T-helper 1 cell (primary cell): ENCODE measurements at regions not wholly inside any gene's neighbourhood (a gene's known extent, or its start where the extent isn't known, plus 50 kb on each side); places are given as distances from the start of the nearest gene placed in this dataset.
"Not testable (repeated sequence)": the region's sequence is repeated elsewhere in the genome, so short reads cannot be mapped to it uniquely, and the experiment has no call there.

Experiments used
- DNase-seq, 5 donors: peaks; one replicate each; pipeline ENCODE4 v3.0.0-alpha.2; 2012 to 2020

DNA sequence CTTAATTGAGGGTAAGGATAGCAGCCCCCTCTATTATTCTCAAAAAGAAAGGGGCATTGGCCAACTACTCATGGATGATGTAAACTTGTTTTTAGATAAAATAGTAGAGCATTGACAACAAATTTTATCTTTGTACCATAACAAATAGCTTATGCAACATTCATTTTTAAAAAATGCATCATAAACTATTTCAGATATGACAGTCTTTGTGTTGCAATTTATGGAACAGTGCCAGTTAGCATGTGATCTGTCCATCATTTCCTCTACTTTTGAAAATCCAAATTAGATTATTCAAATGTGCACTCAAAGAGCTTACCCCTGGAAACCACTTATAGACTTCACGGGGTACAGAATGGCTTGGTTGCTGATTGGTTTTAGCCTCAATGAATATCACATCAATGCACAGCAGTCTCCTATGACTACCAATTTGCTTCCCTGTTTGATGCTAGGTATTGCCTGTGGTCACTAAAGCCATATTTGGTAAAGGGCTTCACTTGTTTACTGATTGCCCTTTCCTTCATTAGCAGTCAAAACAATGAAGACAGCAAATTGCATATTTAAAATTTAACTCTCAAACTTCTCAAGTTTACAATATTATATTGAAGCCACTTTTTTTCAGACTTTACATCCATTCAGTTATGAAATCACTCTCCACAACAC lies 274.9 kb upstream of the MGAT4C start:
- DNase-seq: no peak

GRCh38 chr12:86526060-86526595 lies 269.9 kb upstream of the MGAT4C start:
- no peak for DNase-seq

- no peak for DNase-seq
These were observed 267.7 kb upstream of the MGAT4C start for GRCh38 chr12:86523844-86524243.

DNA sequence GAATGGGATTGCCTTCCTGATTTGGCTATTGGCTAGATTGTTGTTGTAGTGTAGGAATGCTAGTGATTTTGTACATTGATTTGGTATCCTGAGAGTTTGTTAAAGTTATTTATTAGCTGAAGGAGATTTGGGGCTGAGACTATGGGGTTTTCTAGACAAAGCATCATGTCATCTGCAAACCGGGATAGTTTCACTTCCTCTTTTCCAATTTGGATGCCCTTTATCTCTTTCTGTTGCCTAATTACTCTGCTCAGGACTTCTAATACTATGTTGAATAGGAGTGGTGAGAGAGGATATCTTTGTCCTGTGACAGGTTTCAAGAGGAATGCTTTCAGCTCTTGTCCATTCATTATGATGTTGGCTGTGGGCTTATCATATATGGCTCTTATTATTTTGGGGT lies 265.7 kb upstream of the MGAT4C start:
- no peak for DNase-seq

GRCh38 chr12:86513226-86513625 lies 257.0 kb upstream of the MGAT4C start:
- no peak for DNase-seq

GRCh38 chr12:86496595-86496994 lies 240.4 kb upstream of the MGAT4C start:
- no peak for DNase-seq

DNA sequence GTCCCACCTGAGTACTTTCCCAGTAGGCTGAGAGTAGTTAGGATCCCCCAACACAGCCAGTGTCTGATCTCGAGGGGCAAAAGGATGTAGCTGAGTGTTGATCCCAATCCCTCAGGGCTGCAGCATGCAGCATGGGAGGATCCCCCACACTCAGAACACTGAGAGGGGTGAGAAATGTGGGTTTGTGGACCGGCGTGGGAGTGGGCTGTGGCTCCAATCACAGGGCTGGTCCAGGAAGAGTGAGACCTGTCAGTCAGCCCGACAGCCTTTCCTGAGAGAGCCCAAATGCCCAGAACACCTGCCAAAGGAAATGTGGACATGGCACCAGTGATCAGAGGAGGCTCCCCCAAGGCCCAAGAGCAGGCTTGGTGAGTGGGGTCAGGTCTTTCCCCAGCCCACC lies 228.3 kb upstream of the MGAT4C start:
- no peak for DNase-seq

GRCh38 chr12:86473231-86473630 lies 217.0 kb upstream of the MGAT4C start:
- no peak for DNase-seq

GRCh38 chr12:86456776-86457175 lies 200.6 kb upstream of the MGAT4C start:
- no peak for DNase-seq

DNA sequence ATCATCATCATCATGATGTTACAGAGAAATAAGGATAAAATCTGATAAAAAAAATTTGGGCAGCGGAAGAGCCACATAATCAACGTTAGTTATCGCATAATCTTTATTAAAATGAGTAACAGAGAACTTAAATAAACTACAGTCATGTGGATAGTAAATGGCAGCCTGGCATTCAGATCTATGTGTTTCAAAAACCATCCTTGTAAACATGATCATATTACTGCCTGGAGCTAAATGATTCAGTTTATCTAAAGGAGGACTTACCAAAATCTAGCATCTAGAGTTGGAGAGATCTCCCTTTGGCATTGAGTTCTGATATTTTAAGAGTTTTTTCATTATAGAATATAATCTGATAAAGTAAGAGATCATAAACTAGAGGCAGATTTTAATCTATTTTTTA lies 200.1 kb upstream of the MGAT4C start:
- no peak for DNase-seq

DNA sequence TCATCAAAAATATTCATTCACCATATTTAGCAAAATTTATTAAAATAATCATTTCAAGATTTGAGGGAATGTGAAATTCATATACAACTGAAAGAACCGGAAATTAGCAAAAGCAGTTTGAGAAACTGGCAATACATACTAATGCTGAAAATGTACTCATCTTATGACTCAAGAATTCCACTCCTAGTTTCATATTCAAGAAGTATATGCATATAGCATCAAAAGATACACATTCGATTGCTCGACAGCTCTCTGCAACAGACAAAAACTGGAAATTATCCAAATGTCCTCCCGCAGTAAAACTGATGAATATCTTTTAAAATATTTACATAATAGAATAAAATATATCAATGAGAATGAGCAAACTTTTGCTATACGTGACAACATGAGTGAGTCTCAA lies 189.2 kb upstream of the MGAT4C start:
- no peak for DNase-seq

DNA sequence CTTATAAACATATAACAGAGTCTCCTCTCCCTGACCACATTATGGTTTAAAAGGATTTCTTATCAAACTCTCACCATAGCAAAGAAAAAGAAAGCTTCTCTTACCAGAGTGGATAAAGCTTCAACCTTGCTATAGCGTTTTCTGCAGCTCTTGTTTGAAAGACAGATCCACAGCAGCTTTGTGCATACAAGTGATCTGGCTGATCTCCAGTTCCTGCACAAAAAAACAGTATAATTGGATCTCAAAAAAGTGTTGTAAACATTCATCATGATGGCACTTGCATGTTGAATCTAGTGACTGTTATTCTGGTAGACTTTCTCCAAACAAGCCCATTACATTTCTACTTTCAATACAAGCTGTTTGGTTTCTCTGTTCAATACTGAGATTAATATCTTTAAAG lies 178.9 kb upstream of the MGAT4C start:
- DNase-seq: no peak

DNA sequence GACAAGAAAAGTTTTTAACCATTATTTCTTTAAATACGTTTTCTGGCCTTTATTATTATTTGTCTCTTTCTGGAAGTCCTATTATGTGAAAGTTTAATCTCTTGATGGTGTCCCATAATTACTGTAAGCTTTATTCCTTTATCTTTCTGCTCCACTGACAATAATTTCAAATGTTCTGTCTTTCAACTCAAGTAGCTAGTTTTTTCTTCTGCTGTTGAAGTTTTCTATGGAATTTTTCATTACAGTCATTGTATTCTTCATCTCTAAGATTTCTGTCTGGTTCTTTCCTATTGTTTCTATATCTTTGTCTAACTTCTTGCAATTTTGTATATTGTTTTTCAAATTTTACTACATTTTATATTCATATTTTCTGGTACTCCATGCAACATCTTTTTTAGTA lies 173.6 kb upstream of the MGAT4C start:
- DNase-seq: no peak

- DNase-seq: no peak
These were observed 165.1 kb upstream of the MGAT4C start for GRCh38 chr12:86421333-86421732.

DNA sequence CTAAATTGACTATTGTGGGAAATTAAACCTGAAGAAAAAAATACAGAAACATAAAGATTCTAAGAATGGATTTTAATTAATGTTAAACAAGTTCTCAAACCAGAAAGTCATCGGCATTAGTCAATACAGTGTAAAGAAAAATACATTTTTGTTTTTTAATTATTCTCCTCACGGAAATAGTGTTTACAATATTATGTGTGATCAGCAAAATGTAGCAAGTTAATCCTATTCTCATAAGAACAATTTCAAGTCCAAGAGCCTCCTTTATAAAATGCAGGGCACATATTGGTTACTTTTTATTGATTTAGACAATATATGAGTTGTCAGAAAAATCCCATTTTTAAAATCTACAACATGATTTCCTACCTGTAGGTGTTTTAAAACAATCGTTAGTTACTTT lies 158.0 kb upstream of the MGAT4C start:
- no peak for DNase-seq

GRCh38 chr12:86411710-86412109 lies 155.5 kb upstream of the MGAT4C start:
- DNase-seq: no peak

GRCh38 chr12:86407620-86408208 lies 151.5 kb upstream of the MGAT4C start:
- no peak for DNase-seq

DNA sequence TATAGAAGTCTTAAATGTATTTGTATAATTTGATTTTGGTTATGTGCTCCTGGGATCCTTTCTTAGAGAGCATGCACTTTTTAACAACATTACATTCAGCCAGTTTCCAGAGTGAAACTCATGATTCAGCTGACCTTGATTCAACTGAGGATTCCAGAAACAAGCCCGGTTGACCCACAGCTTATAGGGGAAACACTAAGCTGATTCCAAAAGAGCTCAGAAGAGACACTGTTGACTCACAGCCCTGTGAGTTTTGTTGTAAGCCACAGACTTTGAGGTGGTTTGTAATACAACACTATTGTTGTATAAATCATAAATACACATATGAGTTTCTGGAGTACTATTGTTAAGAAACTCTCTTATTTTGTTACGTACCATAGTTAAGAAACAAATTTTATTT lies 133.8 kb upstream of the MGAT4C start:
- DNase-seq: no peak

DNA sequence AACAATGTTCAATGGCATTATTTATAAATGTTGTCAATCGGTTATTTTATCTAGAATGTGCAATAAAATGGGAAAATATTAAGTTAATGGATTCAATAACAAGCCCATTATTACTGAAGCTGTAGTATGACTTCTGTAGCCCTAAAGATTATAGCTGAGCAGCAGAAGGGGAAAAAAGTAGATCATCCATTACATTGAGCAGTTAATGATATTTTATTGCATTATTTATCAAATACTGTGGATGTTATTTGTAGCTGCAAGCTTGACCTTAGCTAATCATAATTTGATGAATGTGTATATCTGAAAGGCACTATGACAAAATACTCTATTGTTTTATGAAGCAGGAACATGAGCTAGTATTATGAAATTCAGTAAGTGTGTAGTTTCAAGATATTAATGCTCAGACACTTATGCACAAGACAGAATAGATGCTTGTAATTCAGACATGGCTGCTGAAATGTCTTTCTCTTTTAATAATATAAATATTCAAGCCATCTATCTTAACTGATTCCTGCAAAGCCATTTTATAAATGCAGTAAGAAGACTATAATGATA lies 131.5 kb upstream of the MGAT4C start:
- DNase-seq: no peak

DNA sequence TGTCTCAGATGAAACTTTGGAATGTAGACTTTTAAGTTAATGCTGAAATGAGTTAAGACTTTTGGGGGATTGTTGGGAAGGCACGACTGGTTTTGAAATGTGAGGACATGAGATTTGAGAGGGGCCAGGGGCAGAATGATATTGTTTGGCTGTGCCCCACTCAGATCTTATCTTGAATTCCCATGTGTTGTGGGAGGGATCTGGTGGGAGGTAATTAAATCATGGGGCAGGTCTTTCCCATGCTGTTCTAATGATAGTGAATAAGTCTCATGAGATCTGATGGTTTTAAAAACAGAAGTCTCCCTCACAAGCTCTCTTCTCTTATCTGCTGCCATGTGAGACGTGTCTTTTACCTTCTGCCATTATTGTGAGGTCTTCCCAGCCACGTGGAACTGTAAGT lies 127.6 kb upstream of the MGAT4C start:
- not testable (repeated sequence) for DNase-seq

DNA sequence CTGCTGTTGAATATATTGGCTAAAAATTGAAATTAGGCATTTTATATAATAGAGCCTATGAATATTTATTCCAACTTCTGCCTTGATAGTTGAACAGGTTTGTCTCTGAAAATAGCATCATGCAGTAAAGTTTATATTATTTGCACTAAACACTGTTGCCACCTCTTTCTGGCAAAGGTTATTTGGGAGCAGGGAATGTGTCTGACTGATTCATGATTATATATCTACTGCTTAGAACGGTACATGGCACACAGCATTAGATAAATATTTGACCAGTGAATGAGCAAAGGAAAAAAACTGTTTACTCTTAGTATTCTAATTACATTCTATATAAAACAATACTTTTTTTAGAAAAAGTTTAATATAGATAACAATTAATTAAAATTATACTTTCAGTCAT lies 123.1 kb upstream of the MGAT4C start:
- no peak for DNase-seq

GRCh38 chr12:86376052-86376451 lies 119.9 kb upstream of the MGAT4C start:
- DNase-seq: no peak

GRCh38 chr12:86373813-86374212 lies 117.6 kb upstream of the MGAT4C start:
- no peak for DNase-seq

DNA sequence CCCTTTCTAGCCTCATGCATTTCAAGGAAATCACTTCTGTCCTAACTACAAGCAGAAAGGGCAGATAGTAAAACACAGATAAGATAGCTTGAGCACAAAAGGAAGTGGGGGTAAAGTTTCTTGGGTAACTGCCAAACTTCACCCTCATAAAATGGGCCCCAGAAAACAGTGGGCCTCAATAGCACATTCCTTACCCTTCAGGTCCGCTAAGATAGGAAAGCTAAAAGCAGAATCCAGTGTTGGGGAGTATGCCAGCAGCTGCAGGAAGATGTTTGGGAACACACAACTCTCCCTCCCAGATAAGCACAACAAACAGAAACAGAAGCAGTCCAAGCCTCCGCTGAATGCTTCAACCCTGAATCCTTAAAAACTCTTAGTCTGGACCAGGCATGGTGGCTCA lies 110.9 kb upstream of the MGAT4C start:
- DNase-seq: no peak

DNA sequence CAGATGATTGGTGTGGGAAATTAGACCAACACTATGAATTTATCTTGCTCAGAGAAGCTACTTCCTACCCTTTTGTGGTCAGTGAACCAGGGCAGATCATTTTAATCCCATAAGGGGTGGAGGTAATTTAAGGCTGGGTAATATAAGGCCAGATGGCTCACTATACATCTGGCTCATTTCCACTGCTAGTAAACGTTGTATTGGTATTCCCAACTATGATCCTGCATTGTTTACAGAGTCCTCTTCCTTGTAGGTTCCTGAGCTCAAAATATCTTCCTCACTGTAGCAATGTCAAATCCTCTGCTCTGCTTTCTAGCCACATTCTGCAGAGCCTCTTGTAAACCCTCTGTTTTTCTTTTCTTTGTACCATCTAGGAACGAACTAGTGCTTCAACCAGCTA lies 93.0 kb upstream of the MGAT4C start:
- no peak for DNase-seq
